ENCODE measurements at regions not wholly inside any gene's neighbourhood (a gene's known extent, or its start where the extent isn't known, plus 50 kb on each side); places are given as distances from the start of the nearest gene placed in this dataset.

DNA sequence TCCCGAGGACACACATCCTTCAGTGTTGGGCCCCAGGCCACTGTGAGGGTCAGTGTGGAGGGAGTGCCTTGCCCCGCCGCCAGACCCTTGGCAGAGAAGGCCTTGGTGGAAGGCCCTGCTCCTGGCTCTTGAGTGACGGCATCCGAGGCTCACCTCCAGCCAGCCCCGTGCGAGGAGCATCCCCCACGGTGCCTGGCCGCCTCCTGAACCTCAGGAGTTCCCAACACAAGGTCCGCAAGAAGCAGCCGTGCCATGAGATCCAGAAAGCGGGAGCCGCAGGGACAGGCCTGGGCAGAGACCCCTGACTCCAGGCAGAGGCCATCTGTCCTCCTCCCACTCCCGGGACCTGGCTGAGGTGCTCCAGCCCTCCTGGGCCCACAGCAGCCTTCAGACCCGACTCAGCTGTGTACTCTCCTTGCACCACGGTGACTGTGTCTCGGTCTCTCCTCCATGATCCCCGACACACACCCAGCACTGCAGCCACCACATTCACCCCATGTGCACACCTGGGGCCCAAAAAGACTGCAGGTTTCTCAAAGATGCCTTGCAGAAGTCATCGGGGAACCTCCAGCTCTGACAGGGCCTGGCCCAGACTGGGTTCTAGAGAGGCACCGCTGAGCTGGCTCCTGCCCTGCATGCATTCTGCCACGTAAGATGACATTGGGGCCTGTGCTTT is 870.2 kb downstream of the BRD1 start:
- no peaks in the 10 kb centered on the region for H3K36me3 ChIP-seq
- TF ChIP-seq, protein P1, sequence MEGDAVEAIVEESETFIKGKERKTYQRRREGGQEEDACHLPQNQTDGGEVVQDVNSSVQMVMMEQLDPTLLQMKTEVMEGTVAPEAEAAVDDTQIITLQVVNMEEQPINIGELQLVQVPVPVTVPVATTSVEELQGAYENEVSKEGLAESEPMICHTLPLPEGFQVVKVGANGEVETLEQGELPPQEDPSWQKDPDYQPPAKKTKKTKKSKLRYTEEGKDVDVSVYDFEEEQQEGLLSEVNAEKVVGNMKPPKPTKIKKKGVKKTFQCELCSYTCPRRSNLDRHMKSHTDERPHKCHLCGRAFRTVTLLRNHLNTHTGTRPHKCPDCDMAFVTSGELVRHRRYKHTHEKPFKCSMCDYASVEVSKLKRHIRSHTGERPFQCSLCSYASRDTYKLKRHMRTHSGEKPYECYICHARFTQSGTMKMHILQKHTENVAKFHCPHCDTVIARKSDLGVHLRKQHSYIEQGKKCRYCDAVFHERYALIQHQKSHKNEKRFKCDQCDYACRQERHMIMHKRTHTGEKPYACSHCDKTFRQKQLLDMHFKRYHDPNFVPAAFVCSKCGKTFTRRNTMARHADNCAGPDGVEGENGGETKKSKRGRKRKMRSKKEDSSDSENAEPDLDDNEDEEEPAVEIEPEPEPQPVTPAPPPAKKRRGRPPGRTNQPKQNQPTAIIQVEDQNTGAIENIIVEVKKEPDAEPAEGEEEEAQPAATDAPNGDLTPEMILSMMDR (IDR thresholded peaks at IDR 0.05; ENCODE audit: low read depth, low read length), result no peak
- no peaks in the 10 kb centered on the region for H3K9me3 ChIP-seq (ENCODE audit: low read depth)
- no peaks in the 10 kb centered on the region for H3K4me1 ChIP-seq (ENCODE audit: low read depth)
- no peaks in the 10 kb centered on the region for H3K27me3 ChIP-seq
- DNase-seq (ENCODE audit: low read depth in 1 of 2, low spot score in 1 of 2), result no peak
- no peak overlapping the region for H3K4me3 ChIP-seq
- H3K27ac ChIP-seq, result no peak overlapping the region

DNA sequence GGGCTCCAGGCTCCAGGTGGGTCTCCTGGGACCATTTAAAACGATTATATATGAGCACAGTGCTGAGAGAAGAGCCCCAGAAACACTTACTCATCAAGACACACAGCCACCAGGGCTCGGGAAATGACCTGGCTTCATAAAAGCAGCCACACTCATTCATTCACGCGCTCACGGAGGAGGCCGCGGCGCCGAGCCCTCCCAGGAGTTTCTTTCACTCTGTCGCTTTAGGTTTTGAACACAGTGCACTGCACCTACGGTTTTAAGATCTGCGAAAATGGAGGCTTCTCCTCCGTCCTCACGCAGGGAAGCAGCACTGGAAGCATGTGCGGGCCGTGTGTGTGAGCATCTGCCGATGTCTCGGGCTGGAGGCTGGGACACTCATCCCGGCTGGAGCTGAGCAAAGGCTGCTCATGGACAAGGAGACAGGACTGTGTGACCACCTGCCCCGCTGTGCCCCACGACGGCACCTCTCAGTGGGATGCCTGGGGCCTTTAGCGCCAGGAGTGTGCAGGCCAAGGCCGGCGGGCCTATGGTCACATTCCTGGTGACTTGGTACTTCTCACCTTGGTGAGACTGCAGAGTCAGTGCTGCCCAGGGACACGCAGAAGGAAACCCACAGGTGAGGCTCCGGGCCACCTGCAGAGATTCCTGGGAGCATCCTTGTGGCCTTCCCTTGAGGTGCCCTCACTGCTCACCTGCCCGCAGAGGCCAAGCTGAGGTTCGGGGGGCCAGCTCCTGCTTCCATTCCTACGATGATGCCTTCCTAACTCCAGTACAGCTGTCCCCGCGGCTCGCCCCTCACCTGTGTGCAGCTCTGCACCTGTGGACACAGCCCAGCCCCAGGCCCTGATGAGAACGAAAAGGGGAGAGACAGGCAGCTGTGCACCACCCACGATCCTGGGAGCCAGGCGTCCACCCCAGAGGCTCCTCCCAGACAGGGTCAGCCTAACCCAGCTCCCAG is 872.0 kb downstream of the BRD1 start:
- H3K4me3 ChIP-seq, result no peak overlapping the region
- no peak for DNase-seq (ENCODE audit: low read depth in 1 of 2, low spot score in 1 of 2)
- no peaks in the 10 kb centered on the region for H3K9me3 ChIP-seq (ENCODE audit: low read depth)
- no peak overlapping the region for H3K27ac ChIP-seq
- H3K27me3 ChIP-seq, result no peaks in the 10 kb centered on the region
- no peaks in the 10 kb centered on the region for H3K36me3 ChIP-seq
- H3K4me1 ChIP-seq (ENCODE audit: low read depth), result no peaks in the 10 kb centered on the region
- TF ChIP-seq, protein P1 (IDR thresholded peaks at IDR 0.05; ENCODE audit: low read depth, low read length), result no peak

DNA sequence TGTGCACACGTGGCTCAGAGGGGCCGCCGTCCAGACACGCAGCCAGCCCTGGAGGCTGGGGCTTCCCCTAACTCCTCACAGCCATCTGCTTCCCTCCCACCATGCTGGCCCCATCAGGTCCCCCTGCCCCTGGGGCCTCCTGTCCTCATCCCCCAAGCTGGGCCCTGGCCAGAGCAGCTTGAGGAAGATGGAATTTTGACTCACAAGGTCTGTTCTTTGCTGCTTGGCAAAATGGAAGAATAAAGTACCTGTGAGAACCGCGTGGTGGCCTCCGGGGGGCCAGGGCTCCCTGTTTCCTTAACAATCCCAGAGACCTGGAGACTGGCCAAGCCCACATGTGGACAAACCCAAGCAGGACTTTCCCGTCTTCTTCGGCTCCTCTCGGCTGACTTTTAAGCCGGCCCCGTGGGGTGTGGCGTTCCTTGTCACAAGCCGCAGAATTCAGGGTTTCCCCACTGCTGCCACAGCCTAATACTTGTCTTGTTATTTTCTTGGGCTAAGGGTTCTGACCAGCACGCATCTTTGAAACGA is 872.8 kb downstream of the BRD1 start:
- no peak for DNase-seq (ENCODE audit: low read depth in 1 of 2, low spot score in 1 of 2)
- no peaks in the 10 kb centered on the region for H3K4me1 ChIP-seq (ENCODE audit: low read depth)

DNA sequence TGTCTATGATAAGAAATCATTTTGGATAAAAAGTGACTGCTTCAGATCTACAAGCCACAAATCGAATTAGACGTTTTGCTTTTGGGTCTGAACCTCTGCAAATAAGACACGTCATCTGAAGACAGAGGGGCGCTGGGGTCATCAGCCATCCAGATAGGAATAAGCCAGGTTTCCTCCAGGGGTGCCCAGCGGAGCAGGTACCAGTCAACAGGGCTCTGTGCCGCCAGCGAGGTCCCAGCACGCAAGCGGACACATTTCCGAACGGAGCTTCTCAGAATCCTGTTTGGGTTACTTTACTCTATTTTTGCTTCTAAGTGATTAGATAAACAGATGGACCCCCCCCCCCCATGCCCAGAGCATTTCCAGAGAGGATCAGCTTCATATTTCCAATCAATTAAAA is 873.8 kb downstream of the BRD1 start:
- Histone ChIP-seq H3K9me3 (ENCODE audit: low read depth) (no peaks in the 10 kb centered on the region), H3K27me3 (no peaks in the 10 kb centered on the region)

More for the DNA sequence above, 872.8 kb downstream of the BRD1 start:
- Histone ChIP-seq H3K36me3 (no peaks in the 10 kb centered on the region), H3K4me3 (no peak overlapping the region), H3K27ac (no peak overlapping the region), H3K9me3 (ENCODE audit: low read depth) (no peaks in the 10 kb centered on the region), H3K27me3 (no peaks in the 10 kb centered on the region)
- TF ChIP-seq, protein P1 (IDR thresholded peaks at IDR 0.05; ENCODE audit: low read depth, low read length), result no peak

DNA sequence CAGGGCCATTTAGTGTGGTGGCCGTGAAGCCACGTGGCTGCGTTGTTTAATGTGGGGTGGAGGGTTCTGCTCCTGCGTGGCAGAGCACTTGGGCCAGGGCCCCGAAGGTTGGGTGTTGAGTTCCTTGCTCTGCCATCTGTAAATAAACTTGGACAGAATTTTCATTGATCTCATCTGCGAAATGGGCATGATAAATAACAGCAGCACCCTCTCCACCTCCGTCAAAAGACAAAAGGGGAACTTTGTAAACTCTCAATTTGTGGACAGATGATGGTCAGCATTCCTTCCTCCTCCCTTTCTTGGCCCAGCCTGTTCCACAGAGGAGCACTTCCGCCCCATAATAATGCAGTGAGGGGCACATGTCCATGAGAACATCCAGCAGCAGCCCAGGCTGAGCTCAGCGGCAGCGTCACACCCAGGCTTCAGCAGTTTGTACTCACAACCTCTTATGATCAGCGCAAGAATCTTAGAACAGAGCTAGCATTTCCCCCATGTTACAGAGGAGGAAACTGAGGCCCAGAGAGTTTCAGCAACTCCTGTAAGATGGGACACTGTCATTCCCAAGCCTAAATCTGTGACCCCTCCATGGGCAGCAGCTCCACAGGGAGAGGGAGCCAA is 874.5 kb downstream of the BRD1 start:
- no peaks in the 10 kb centered on the region for H3K9me3 ChIP-seq (ENCODE audit: low read depth)
- DNase-seq (ENCODE audit: low read depth in 1 of 2, low spot score in 1 of 2), result no peak
- TF ChIP-seq, protein P1 (IDR thresholded peaks at IDR 0.05; ENCODE audit: low read depth, low read length), result no peak

More for the DNA sequence above, 873.8 kb downstream of the BRD1 start:
- Histone ChIP-seq H3K4me3 (no peak overlapping the region), H3K4me1 (ENCODE audit: low read depth) (no peaks in the 10 kb centered on the region), H3K36me3 (no peaks in the 10 kb centered on the region), H3K27ac (no peak overlapping the region)
- TF ChIP-seq, protein P1 (IDR thresholded peaks at IDR 0.05; ENCODE audit: low read depth, low read length), result no peak
- no peak for DNase-seq (ENCODE audit: low read depth in 1 of 2, low spot score in 1 of 2)

More for the DNA sequence above, 874.5 kb downstream of the BRD1 start:
- no peaks in the 10 kb centered on the region for H3K4me1 ChIP-seq (ENCODE audit: low read depth)
- H3K27ac ChIP-seq, result no peak overlapping the region
- no peaks in the 10 kb centered on the region for H3K27me3 ChIP-seq
- H3K4me3 ChIP-seq, result no peak overlapping the region
- no peaks in the 10 kb centered on the region for H3K36me3 ChIP-seq
